ENCODE measurements at regions not wholly inside any gene's neighbourhood (a gene's known extent, or its start where the extent isn't known, plus 50 kb on each side); places are given as distances from the start of the nearest gene placed in this dataset.

GRCh38 chr16:51404386-51404785, 253.3 kb upstream of the SALL1 start:
- no peak for TF ChIP-seq CTCF (IDR thresholded peaks at IDR 0.05)
- no peak for TF ChIP-seq POLR2A (IDR thresholded peaks at IDR 0.05)

Data from uterus (tissue), 2 donors.